ENCODE measurements at regions not wholly inside any gene's neighbourhood (a gene's known extent, or its start where the extent isn't known, plus 50 kb on each side); places are given as distances from the start of the nearest gene placed in this dataset.

DNA sequence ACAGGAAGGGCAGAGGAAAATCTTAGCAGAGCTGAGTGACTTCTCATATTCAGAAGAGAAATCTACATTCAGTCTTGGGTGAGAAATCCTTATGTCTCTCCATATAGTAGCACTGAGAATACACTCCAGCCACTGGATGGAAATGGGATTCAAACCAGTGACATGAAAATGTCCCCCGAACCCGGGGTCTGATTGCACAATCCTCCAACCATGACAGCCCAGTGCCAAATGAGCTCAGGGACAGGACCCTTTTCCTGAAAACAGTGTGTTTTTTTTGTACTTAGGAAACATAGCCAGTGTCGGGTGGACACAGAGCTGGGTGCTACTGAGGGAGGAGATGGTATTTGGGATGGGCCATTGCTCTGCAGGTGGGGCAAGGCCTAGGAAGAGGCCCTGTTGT is 185.6 kb downstream of the CXCL12 start:
- Histone ChIP-seq H3K9me3 (ENCODE audit: control insufficient read depth, low read depth, low read length) (no peaks in the 10 kb centered on the region), H4K20me1 (ENCODE audit: control insufficient read depth, extremely low read depth, insufficient read depth, low read length) (no peaks in the 10 kb centered on the region), H3K4me2 (ENCODE audit: control insufficient read depth, extremely low read depth, insufficient read depth, low read depth, low read length) (no peak overlapping the region), H3K27ac (ENCODE audit: control insufficient read depth, insufficient read depth, low read length) (no peak overlapping the region), H3K79me2 (ENCODE audit: control insufficient read depth, insufficient read depth, low read length) (no peaks in the 10 kb centered on the region), H3K9me1 (ENCODE audit: control insufficient read depth, extremely low read depth, insufficient read depth, low read length) (no peaks in the 10 kb centered on the region), H2AFZ (ENCODE audit: control insufficient read depth, low read length) (no peak overlapping the region), H3K27me3 (ENCODE audit: control insufficient read depth, extremely low read depth, insufficient read depth, low read length) (peaks cover 2% of the 10 kb centered on the region), H3K36me3 (ENCODE audit: control insufficient read depth in 2 of 2, extremely low read depth in 1 of 2, insufficient read depth in 2 of 2, low read length in 2 of 2) (no peaks in the 10 kb centered on the region), H3K9ac (ENCODE audit: control insufficient read depth, extremely low read depth, insufficient read depth, low read length) (no peak overlapping the region), H3K4me1 (ENCODE audit: control insufficient read depth, extremely low read depth, insufficient read depth, low read length) (peaks cover 8% of the 10 kb centered on the region), H3K4me3 (ENCODE audit: control insufficient read depth in 2 of 3, extremely low read depth in 1 of 3, insufficient read depth in 2 of 3, low read depth in 1 of 3, low read length in 3 of 3) (no peak overlapping the region)
- dilution Hi-C loops (cut with MboI; ENCODE audit: extremely low pct_ligation_motif_present, low sequenced_read_pairs) = no loop called here
- TF ChIP-seq, protein P1, sequence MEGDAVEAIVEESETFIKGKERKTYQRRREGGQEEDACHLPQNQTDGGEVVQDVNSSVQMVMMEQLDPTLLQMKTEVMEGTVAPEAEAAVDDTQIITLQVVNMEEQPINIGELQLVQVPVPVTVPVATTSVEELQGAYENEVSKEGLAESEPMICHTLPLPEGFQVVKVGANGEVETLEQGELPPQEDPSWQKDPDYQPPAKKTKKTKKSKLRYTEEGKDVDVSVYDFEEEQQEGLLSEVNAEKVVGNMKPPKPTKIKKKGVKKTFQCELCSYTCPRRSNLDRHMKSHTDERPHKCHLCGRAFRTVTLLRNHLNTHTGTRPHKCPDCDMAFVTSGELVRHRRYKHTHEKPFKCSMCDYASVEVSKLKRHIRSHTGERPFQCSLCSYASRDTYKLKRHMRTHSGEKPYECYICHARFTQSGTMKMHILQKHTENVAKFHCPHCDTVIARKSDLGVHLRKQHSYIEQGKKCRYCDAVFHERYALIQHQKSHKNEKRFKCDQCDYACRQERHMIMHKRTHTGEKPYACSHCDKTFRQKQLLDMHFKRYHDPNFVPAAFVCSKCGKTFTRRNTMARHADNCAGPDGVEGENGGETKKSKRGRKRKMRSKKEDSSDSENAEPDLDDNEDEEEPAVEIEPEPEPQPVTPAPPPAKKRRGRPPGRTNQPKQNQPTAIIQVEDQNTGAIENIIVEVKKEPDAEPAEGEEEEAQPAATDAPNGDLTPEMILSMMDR (optimal IDR thresholded peaks at IDR 0.05 in 1 of 3, IDR thresholded peaks at IDR 0.05 in 1 of 3, conservative IDR thresholded peaks at IDR 0.05 in 1 of 3; ENCODE audit: extremely low read depth in 1 of 3, insufficient read depth in 2 of 3, low read length in 3 of 3) = no peak
- TF ChIP-seq EZH2 (IDR thresholded peaks at IDR 0.05; ENCODE audit: low read length) = no peak
- FAIRE-seq = no peak
- DNase-seq (ENCODE audit: low read depth, low spot score) = no peak

DNA sequence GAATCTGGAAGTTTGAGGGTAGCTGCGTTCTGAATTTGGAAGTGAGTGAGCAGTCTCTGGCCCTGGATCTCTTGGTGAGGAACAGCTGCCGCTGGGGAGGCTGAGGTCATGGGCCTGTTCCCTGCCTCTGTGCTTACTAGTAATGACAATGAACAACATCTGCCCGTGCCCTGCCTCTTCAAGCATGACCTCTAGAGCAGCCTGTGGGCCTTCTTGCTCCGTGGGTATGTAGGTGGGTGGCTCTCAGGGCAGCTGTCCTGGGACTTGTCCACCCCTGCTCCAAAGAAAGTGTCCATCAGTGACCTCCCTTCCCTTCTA is 186.2 kb downstream of the CXCL12 start:
- H3K36me3 ChIP-seq (ENCODE audit: control insufficient read depth in 2 of 2, extremely low read depth in 1 of 2, insufficient read depth in 2 of 2, low read length in 2 of 2) = no peaks in the 10 kb centered on the region
- no peak overlapping the region for H3K4me2 ChIP-seq (ENCODE audit: control insufficient read depth, extremely low read depth, insufficient read depth, low read depth, low read length)
- H3K79me2 ChIP-seq (ENCODE audit: control insufficient read depth, insufficient read depth, low read length) = no peaks in the 10 kb centered on the region
- H3K9me3 ChIP-seq (ENCODE audit: control insufficient read depth, low read depth, low read length) = no peaks in the 10 kb centered on the region
- dilution Hi-C loops (cut with MboI; ENCODE audit: extremely low pct_ligation_motif_present, low sequenced_read_pairs) = no loop called here
- FAIRE-seq (no peak), DNase-seq (ENCODE audit: low read depth, low spot score) (no peak)
- no peaks in the 10 kb centered on the region for H4K20me1 ChIP-seq (ENCODE audit: control insufficient read depth, extremely low read depth, insufficient read depth, low read length)
- no peak overlapping the region for H3K4me3 ChIP-seq (ENCODE audit: control insufficient read depth in 2 of 3, extremely low read depth in 1 of 3, insufficient read depth in 2 of 3, low read depth in 1 of 3, low read length in 3 of 3)
- no peak overlapping the region for H3K27ac ChIP-seq (ENCODE audit: control insufficient read depth, insufficient read depth, low read length)
- H3K9me1 ChIP-seq (ENCODE audit: control insufficient read depth, extremely low read depth, insufficient read depth, low read length) = no peaks in the 10 kb centered on the region
- H3K9ac ChIP-seq (ENCODE audit: control insufficient read depth, extremely low read depth, insufficient read depth, low read length) = no peak overlapping the region
- peaks cover 7% of the 10 kb centered on the region for H3K27me3 ChIP-seq (ENCODE audit: control insufficient read depth, extremely low read depth, insufficient read depth, low read length)
- no peak for TF ChIP-seq EZH2 (IDR thresholded peaks at IDR 0.05; ENCODE audit: low read length)
- TF ChIP-seq, protein P1 (optimal IDR thresholded peaks at IDR 0.05 in 1 of 3, IDR thresholded peaks at IDR 0.05 in 1 of 3, conservative IDR thresholded peaks at IDR 0.05 in 1 of 3; ENCODE audit: extremely low read depth in 1 of 3, insufficient read depth in 2 of 3, low read length in 3 of 3) = no peak
- H2AFZ ChIP-seq (ENCODE audit: control insufficient read depth, low read length) = no peak overlapping the region
- H3K4me1 ChIP-seq (ENCODE audit: control insufficient read depth, extremely low read depth, insufficient read depth, low read length) = peaks cover 8% of the 10 kb centered on the region
